ENCODE measurements at regions not wholly inside any gene's neighbourhood (a gene's known extent, or its start where the extent isn't known, plus 50 kb on each side); places are given as distances from the start of the nearest gene placed in this dataset.

DNA sequence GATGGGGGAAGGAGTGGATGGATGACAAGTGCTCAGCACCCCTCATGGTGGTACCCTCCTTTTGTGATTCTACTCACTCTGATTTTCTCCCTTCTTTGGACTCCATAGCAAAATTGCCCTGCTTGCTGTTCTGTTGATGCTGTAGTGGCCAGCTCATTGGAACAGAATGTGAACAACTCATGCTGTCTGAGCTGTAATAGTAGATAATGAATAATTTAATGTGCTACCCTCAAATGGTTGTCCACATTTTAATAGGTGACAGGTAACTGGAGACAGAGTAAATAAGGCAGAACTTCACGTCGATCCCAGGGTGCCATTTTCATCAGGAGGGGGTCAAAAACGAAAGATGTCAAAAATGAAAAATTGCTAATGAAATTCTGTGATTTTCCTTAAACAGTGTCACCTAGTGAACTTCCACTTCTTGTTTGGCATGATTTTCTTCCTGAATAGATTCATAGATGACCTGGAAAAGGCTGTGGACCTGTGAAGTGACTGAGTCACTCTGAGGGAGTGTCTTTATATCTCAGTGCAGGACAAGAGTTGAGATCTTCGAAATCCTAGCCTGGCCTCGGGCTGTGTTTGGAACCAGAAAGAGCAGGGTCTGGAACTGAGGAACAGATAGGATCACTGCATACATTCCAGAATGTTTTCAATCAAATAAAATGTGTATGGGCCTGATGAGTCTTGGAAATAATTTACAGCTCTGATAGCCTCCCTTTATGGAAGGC lies 270.2 kb downstream of the PSAT1 start:
- H3K9me3 ChIP-seq = no peaks in the 10 kb centered on the region

DNA sequence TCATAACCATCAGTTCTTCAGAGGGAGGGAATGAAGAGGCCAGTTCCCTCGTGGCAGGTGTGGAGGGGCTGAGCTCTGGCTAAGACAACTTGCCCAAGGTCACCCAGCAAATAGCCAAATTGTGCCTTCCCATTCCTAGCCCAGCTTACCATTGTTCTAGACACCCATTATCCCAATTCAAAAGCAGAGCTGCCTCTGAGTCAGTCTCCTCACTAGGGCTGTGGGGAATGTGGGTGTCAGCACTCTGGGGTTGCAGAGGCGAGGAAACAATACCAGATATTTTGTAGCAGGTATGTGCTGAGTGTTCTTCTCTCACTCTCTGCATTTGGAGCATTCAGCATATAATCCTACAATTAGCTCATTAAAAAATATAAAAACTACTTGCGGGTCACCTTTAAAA lies 270.8 kb downstream of the PSAT1 start:
- H3K27ac ChIP-seq = no peak overlapping the region
- intact Hi-C loops (cut with DNase I; ENCODE audit: low total_unique reads) = no loop called here
- TF ChIP-seq, protein P1, sequence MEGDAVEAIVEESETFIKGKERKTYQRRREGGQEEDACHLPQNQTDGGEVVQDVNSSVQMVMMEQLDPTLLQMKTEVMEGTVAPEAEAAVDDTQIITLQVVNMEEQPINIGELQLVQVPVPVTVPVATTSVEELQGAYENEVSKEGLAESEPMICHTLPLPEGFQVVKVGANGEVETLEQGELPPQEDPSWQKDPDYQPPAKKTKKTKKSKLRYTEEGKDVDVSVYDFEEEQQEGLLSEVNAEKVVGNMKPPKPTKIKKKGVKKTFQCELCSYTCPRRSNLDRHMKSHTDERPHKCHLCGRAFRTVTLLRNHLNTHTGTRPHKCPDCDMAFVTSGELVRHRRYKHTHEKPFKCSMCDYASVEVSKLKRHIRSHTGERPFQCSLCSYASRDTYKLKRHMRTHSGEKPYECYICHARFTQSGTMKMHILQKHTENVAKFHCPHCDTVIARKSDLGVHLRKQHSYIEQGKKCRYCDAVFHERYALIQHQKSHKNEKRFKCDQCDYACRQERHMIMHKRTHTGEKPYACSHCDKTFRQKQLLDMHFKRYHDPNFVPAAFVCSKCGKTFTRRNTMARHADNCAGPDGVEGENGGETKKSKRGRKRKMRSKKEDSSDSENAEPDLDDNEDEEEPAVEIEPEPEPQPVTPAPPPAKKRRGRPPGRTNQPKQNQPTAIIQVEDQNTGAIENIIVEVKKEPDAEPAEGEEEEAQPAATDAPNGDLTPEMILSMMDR (IDR thresholded peaks at IDR 0.05) = no peak
- no peak for TF ChIP-seq POLR2A (IDR thresholded peaks at IDR 0.05)
- no peaks in the 10 kb centered on the region for H3K36me3 ChIP-seq (ENCODE audit: low read depth, missing control alignments)
- H3K4me3 ChIP-seq = no peak overlapping the region
- no peaks in the 10 kb centered on the region for H3K9me3 ChIP-seq
- no peaks in the 10 kb centered on the region for H3K4me1 ChIP-seq
- WGBS, 2 donors = 69 to 87% methylated on average over 3 of the region's 3 CpGs
- no peak for DNase-seq
- H3K27me3 ChIP-seq = no peaks in the 10 kb centered on the region

More for the DNA sequence above, 270.2 kb downstream of the PSAT1 start:
- no peak for TF ChIP-seq POLR2A (IDR thresholded peaks at IDR 0.05)
- TF ChIP-seq, protein P1 (IDR thresholded peaks at IDR 0.05) = no peak
- no peaks in the 10 kb centered on the region for H3K4me1 ChIP-seq
- H3K36me3 ChIP-seq (ENCODE audit: low read depth, missing control alignments) = no peaks in the 10 kb centered on the region
- H3K27ac ChIP-seq = no peak overlapping the region
- WGBS, 2 donors = 91 to 94% methylated on average over 5 of the region's 5 CpGs
- no peak overlapping the region for H3K4me3 ChIP-seq
- intact Hi-C loops (cut with DNase I; ENCODE audit: low total_unique reads) = no loop called here
- no peak for DNase-seq
- no peaks in the 10 kb centered on the region for H3K27me3 ChIP-seq

DNA sequence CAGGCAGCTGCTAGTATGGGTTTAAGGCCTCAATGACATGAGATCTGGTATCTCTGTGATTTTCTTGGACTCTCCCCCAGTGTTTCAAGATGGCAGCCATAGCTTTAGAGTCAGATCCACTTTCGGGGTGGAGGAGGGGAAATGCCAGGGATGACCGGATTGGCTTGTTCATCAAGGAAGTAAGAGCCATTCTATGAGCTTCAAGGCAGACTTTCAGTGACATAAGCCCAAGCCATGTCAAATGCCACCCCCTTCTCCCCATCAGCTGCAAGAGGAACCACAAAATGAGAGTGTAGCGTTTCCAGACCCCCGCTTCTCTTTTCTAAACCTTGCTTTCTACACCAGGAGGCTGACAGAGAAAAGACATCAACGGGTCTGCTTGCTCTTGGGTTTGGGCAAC lies 271.8 kb downstream of the PSAT1 start:
- no peaks in the 10 kb centered on the region for H3K36me3 ChIP-seq (ENCODE audit: low read depth, missing control alignments)
- WGBS, 2 donors = 85 to 87% methylated on average over 3 to 5 of the region's 5 CpGs
- intact Hi-C loops (cut with DNase I; ENCODE audit: low total_unique reads) = no loop called here

DNA sequence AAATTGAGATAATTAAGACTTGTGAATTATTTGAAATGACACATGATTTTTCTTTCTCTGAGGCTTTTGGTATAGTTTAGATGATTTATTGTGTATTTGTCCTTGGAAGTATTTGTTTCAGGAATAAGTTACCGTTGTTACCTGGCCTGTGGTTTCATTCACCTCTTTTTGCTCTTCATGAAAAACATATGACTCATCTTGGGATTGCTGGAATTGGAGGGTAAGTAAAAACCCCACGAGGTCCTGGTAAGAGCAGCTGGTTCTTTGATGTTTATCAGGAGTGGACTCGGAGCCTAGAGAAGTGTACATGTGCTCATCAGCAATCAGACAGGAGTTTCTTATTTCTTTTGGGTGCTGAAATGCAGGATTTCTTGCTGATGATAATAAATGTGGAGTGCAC lies 275.3 kb downstream of the PSAT1 start:
- intact Hi-C loops (cut with DNase I; ENCODE audit: low total_unique reads) = no loop called here
- Histone ChIP-seq H3K4me3 (no peak overlapping the region), H3K27me3 (no peaks in the 10 kb centered on the region), H3K4me1 (no peaks in the 10 kb centered on the region), H3K9me3 (no peaks in the 10 kb centered on the region), H3K27ac (no peak overlapping the region), H3K36me3 (ENCODE audit: low read depth, missing control alignments) (no peaks in the 10 kb centered on the region)
- 35 to 63% methylated on average over 3 of the region's 3 CpGs for WGBS, 2 donors
- TF ChIP-seq POLR2A (IDR thresholded peaks at IDR 0.05) = no peak
- TF ChIP-seq, protein P1 (IDR thresholded peaks at IDR 0.05) = no peak
- DNase-seq = no peak

More for the DNA sequence above, 271.8 kb downstream of the PSAT1 start:
- Histone ChIP-seq H3K4me1 (no peaks in the 10 kb centered on the region), H3K9me3 (no peaks in the 10 kb centered on the region), H3K27me3 (no peaks in the 10 kb centered on the region), H3K27ac (no peak overlapping the region), H3K4me3 (no peak overlapping the region)
- TF ChIP-seq, protein P1 (IDR thresholded peaks at IDR 0.05) = no peak
- TF ChIP-seq POLR2A (IDR thresholded peaks at IDR 0.05) = no peak
- DNase-seq = no peak

DNA sequence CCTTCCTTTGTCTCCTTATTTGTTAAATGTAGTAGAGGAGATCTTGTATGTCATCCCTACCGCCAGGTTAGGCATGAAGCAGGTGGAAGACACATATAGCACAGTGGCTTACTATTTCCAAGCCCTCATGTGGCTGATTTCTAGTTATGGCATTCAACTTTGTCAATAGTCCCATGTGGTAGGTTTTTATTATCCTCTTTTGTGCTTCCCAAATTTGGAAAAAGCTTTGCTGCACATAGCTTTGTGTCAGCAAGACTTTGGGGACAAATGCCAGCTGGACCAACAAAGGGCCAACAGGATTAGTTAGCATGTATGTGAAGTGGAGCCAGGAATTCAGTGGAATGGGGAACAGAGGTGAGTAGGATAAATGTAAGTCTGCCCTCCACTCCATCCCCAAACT lies 276.3 kb downstream of the PSAT1 start:
- no peak for DNase-seq
- WGBS, 2 donors = 90 to 100% methylated on average over 1 of the region's 1 CpG

More for the DNA sequence above, 276.3 kb downstream of the PSAT1 start:
- Histone ChIP-seq H3K4me1 (no peaks in the 10 kb centered on the region), H3K27ac (no peak overlapping the region), H3K27me3 (no peaks in the 10 kb centered on the region), H3K4me3 (no peak overlapping the region), H3K9me3 (no peaks in the 10 kb centered on the region), H3K36me3 (ENCODE audit: low read depth, missing control alignments) (no peaks in the 10 kb centered on the region)
- intact Hi-C loops (cut with DNase I; ENCODE audit: low total_unique reads) = no loop called here
- TF ChIP-seq, protein P1 (IDR thresholded peaks at IDR 0.05) = no peak
- TF ChIP-seq POLR2A (IDR thresholded peaks at IDR 0.05) = no peak

All from testis (tissue), 2 donors.